ENCODE measurements at regions not wholly inside any gene's neighbourhood (a gene's known extent, or its start where the extent isn't known, plus 50 kb on each side); places are given as distances from the start of the nearest gene placed in this dataset.

DNA sequence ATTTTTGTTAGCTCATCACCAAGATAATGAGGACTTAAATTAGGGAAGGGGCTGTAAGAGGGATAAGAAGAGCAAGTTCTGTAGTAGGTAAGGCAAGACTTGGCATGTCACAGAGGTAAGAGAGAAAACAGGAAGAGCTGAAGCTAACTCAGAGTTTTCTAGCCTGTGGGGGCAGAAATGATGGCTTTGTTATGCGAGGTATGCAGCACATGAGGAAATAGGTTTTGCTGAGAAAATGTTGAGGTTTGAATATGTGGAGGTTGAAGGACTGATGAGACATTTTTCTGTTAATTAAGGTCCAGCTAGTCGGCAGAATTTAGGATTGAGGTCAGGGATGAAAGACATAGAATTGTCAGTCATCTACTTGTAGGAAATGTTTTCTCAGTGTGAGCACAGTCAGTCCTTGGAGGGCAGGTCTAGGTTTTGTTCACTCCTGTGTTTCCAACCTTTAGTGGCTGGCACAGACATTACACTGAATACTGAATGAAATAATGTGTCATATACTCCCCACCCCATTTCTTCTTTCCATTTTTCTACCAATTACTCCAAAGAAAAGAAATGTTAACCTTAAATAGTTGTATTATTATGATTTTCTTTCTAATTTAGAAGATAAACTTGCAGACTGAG, 154.0 kb upstream of the AADAT start:
- no peak for TF ChIP-seq YY1 (IDR thresholded peaks at IDR 0.05; ENCODE audit: borderline replicate concordance in 1 of 3, control insufficient read depth in 1 of 3, extremely low read depth in 1 of 3, insufficient read depth in 3 of 3, insufficient read length in 1 of 3, insufficient replicate concordance in 2 of 3, low read depth in 1 of 3, low read length in 2 of 3)
- TF ChIP-seq POLR2A (conservative IDR thresholded peaks at IDR 0.05): no peak
- TF ChIP-seq, protein P1, sequence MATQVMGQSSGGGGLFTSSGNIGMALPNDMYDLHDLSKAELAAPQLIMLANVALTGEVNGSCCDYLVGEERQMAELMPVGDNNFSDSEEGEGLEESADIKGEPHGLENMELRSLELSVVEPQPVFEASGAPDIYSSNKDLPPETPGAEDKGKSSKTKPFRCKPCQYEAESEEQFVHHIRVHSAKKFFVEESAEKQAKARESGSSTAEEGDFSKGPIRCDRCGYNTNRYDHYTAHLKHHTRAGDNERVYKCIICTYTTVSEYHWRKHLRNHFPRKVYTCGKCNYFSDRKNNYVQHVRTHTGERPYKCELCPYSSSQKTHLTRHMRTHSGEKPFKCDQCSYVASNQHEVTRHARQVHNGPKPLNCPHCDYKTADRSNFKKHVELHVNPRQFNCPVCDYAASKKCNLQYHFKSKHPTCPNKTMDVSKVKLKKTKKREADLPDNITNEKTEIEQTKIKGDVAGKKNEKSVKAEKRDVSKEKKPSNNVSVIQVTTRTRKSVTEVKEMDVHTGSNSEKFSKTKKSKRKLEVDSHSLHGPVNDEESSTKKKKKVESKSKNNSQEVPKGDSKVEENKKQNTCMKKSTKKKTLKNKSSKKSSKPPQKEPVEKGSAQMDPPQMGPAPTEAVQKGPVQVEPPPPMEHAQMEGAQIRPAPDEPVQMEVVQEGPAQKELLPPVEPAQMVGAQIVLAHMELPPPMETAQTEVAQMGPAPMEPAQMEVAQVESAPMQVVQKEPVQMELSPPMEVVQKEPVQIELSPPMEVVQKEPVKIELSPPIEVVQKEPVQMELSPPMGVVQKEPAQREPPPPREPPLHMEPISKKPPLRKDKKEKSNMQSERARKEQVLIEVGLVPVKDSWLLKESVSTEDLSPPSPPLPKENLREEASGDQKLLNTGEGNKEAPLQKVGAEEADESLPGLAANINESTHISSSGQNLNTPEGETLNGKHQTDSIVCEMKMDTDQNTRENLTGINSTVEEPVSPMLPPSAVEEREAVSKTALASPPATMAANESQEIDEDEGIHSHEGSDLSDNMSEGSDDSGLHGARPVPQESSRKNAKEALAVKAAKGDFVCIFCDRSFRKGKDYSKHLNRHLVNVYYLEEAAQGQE (IDR thresholded peaks at IDR 0.05; ENCODE audit: borderline replicate concordance): no peak
- TF ChIP-seq, protein P1 (CRISPR knock-in tag; IDR thresholded peaks at IDR 0.05; ENCODE audit: low read depth): no peak
- TF ChIP-seq, protein P2, sequence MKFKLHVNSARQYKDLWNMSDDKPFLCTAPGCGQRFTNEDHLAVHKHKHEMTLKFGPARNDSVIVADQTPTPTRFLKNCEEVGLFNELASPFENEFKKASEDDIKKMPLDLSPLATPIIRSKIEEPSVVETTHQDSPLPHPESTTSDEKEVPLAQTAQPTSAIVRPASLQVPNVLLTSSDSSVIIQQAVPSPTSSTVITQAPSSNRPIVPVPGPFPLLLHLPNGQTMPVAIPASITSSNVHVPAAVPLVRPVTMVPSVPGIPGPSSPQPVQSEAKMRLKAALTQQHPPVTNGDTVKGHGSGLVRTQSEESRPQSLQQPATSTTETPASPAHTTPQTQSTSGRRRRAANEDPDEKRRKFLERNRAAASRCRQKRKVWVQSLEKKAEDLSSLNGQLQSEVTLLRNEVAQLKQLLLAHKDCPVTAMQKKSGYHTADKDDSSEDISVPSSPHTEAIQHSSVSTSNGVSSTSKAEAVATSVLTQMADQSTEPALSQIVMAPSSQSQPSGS (CRISPR knock-in tag; IDR thresholded peaks at IDR 0.05): no peak

Measured in K562 (cell line).